SK-N-SH (cell line): ENCODE measurements at regions not wholly inside any gene's neighbourhood (a gene's known extent, or its start where the extent isn't known, plus 50 kb on each side); places are given as distances from the start of the nearest gene placed in this dataset.

ENCODE experiments used
- FOSL2 ChIP-seq: IDR thresholded peaks from 2 replicates; pipeline ENCODE4 v1.4.0; 2012; ENCODE audit warnings: low read depth, mild to moderate bottlenecking, moderate library complexity, borderline replicate concordance
- TF ChIP-seq, protein P1 (sequence below): fragments of 200-600 bp; sonication (generic); IDR thresholded peaks from 2 replicates; pipeline ENCODE4 v1.6.1; 2017; ENCODE audit warnings: antibody characterized with exemption, mild to moderate bottlenecking, moderate library complexity

DNA sequence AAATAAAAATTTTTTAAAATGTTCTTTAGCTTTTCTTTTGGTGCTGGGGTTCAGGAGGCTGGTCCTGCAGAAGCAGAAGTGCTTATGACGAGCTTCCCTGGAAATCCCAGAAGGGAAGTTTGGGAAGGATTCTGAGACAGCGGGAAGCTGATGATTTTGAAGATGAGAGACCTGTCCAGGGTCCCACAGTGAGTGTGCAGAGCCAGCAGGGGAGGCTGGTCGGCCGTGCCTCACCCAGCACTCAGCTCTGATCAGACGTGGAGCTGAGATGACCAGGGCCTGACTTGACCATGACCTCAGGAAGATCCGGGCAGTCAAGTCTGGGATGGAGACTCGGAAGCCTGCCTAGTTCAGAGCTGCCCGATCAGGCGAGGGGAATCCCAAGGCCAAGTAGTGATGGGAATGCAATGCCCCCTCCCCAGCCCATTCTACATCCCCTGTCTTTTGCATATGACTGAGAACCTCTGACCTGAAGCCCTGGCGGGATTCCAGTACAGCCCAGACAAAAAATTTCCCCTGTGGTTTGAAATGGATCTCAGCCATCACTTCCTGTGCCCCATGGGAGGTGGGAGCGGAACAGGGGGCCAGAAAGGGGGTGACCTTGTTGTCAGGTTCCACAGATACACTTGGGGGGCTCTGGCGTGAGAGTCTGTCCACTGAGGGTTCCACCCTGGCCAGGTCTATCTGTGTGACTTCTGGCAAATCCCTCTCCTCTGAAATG, 96.8 kb upstream of the RUNX3 start:
- TF ChIP-seq, protein P1, sequence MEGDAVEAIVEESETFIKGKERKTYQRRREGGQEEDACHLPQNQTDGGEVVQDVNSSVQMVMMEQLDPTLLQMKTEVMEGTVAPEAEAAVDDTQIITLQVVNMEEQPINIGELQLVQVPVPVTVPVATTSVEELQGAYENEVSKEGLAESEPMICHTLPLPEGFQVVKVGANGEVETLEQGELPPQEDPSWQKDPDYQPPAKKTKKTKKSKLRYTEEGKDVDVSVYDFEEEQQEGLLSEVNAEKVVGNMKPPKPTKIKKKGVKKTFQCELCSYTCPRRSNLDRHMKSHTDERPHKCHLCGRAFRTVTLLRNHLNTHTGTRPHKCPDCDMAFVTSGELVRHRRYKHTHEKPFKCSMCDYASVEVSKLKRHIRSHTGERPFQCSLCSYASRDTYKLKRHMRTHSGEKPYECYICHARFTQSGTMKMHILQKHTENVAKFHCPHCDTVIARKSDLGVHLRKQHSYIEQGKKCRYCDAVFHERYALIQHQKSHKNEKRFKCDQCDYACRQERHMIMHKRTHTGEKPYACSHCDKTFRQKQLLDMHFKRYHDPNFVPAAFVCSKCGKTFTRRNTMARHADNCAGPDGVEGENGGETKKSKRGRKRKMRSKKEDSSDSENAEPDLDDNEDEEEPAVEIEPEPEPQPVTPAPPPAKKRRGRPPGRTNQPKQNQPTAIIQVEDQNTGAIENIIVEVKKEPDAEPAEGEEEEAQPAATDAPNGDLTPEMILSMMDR, result no peak
- TF ChIP-seq FOSL2, result no peak
